IgD-negative memory B cell (primary cell): ENCODE measurements at regions not wholly inside any gene's neighbourhood (a gene's known extent, or its start where the extent isn't known, plus 50 kb on each side); places are given as distances from the start of the nearest gene placed in this dataset.

ENCODE experiments used
- H3K27ac Mint-ChIP-seq, 3 donors: one replicate each; pipeline ENCODE4 v1.8.0; 2020 to 2022; ENCODE audit warnings: mild to moderate bottlenecking in 3 of 3, mixed read lengths in 3 of 3, moderate library complexity in 1 of 3
- H3K27me3 Mint-ChIP-seq: one replicate; pipeline ENCODE4 v1.8.0; 2021; ENCODE audit warnings: mixed read lengths
- H3K36me3 Mint-ChIP-seq: one replicate; pipeline ENCODE4 v1.8.0; 2020; ENCODE audit warnings: mild to moderate bottlenecking, mixed read lengths
- H3K4me1 Mint-ChIP-seq, 3 donors: one replicate each; pipeline ENCODE4 v1.8.0; 2020 to 2022; ENCODE audit warnings: mixed read lengths in 3 of 3, mild to moderate bottlenecking in 1 of 3
- H3K4me3 Mint-ChIP-seq, 4 donors: one replicate each; pipeline ENCODE4 v1.8.0; 2020 to 2022; ENCODE audit warnings: mild to moderate bottlenecking in 4 of 4, mixed read lengths in 4 of 4, moderate library complexity in 3 of 4
- H3K9me3 Mint-ChIP-seq, 3 donors: one replicate each; pipeline ENCODE4 v1.8.0; 2020 to 2021; ENCODE audit warnings: mixed read lengths in 3 of 3, mild to moderate bottlenecking in 1 of 3

- H3K27me3 Mint-ChIP-seq: no peaks in the 10 kb centered on the region
- H3K27ac Mint-ChIP-seq: no peak overlapping the region
- H3K4me1 Mint-ChIP-seq: no peaks in the 10 kb centered on the region
- no peaks in the 10 kb centered on the region for H3K9me3 Mint-ChIP-seq
- no peak overlapping the region for H3K4me3 Mint-ChIP-seq
- no peaks in the 10 kb centered on the region for H3K36me3 Mint-ChIP-seq
Observed at GRCh38 chr2:160697817-160698216, 204.2 kb upstream of the RBMS1 start.

- Mint-ChIP-seq H3K4me1 (peaks cover 8 to 15% (median 15%) of the 10 kb centered on the region in 3 donors), H3K9me3 (no peaks in the 10 kb centered on the region), H3K4me3 (no peak overlapping the region), H3K36me3 (no peaks in the 10 kb centered on the region), H3K27ac (no peak overlapping the region), H3K27me3 (no peaks in the 10 kb centered on the region)
Observed at GRCh38 chr2:160700021-160700814, 206.6 kb upstream of the RBMS1 start.

- H3K36me3 Mint-ChIP-seq: no peaks in the 10 kb centered on the region
- peaks cover 8 to 17% (median 15%) of the 10 kb centered on the region in 3 donors for H3K4me1 Mint-ChIP-seq
- H3K27ac Mint-ChIP-seq: no peak overlapping the region
- no peak overlapping the region for H3K4me3 Mint-ChIP-seq
- no peaks in the 10 kb centered on the region for H3K27me3 Mint-ChIP-seq
- H3K9me3 Mint-ChIP-seq: no peaks in the 10 kb centered on the region
Observed at GRCh38 chr2:160701822-160702221, 208.2 kb upstream of the RBMS1 start.

GRCh38 chr2:160702754-160703153 is 209.1 kb upstream of the RBMS1 start:
- Mint-ChIP-seq H3K9me3 (peaks cover 0 to 5% (median 0%) of the 10 kb centered on the region in 3 donors), H3K27ac (no peak overlapping the region)

GRCh38 chr2:160703648-160704585 is 210.3 kb upstream of the RBMS1 start:
- Mint-ChIP-seq H3K9me3 (peaks cover 0 to 7% (median 0%) of the 10 kb centered on the region in 3 donors), H3K27ac (peak overlapping the region in 2 of 3 donors; percentile 9 to 87), H3K4me3 (peak overlapping the region in 3 of 4 donors; percentile 27 to 72 (median 67)), H3K36me3 (no peaks in the 10 kb centered on the region), H3K27me3 (no peaks in the 10 kb centered on the region), H3K4me1 (peaks cover 8 to 17% (median 15%) of the 10 kb centered on the region in 3 donors)

More at GRCh38 chr2:160702754-160703153, 209.1 kb upstream of the RBMS1 start:
- Mint-ChIP-seq H3K36me3 (no peaks in the 10 kb centered on the region), H3K27me3 (no peaks in the 10 kb centered on the region), H3K4me3 (no peak overlapping the region), H3K4me1 (peaks cover 8 to 17% (median 15%) of the 10 kb centered on the region in 3 donors)

GRCh38 chr2:160715428-160715827 is 221.8 kb upstream of the RBMS1 start:
- no peak overlapping the region for H3K27ac Mint-ChIP-seq
- peaks cover 8% of the 10 kb centered on the region for H3K27me3 Mint-ChIP-seq
- no peaks in the 10 kb centered on the region for H3K4me1 Mint-ChIP-seq
- H3K9me3 Mint-ChIP-seq: no peaks in the 10 kb centered on the region
- H3K36me3 Mint-ChIP-seq: peaks cover 2% of the 10 kb centered on the region
- H3K4me3 Mint-ChIP-seq: no peak overlapping the region

GRCh38 chr2:160719116-160719515 is 225.5 kb upstream of the RBMS1 start:
- peaks cover 7% of the 10 kb centered on the region for H3K27me3 Mint-ChIP-seq
- peaks cover 2 to 9% (median 4%) of the 10 kb centered on the region in 3 donors for H3K9me3 Mint-ChIP-seq
- H3K4me1 Mint-ChIP-seq: no peaks in the 10 kb centered on the region
- H3K36me3 Mint-ChIP-seq: no peaks in the 10 kb centered on the region
- no peak overlapping the region for H3K27ac Mint-ChIP-seq
- peak overlapping the region in 1 of 4 donors; percentile 23 for H3K4me3 Mint-ChIP-seq

GRCh38 chr2:160720098-160720497 is 226.5 kb upstream of the RBMS1 start:
- Mint-ChIP-seq H3K4me3 (no peak overlapping the region), H3K27ac (no peak overlapping the region), H3K36me3 (no peaks in the 10 kb centered on the region), H3K9me3 (peaks cover 2 to 9% (median 7%) of the 10 kb centered on the region in 3 donors), H3K27me3 (peaks cover 7% of the 10 kb centered on the region), H3K4me1 (no peaks in the 10 kb centered on the region)

GRCh38 chr2:160721089-160722040 is 227.8 kb upstream of the RBMS1 start:
- Mint-ChIP-seq H3K4me3 (no peak overlapping the region), H3K36me3 (no peaks in the 10 kb centered on the region), H3K27me3 (peaks cover 3% of the 10 kb centered on the region), H3K4me1 (no peaks in the 10 kb centered on the region), H3K9me3 (peaks cover 2 to 9% (median 7%) of the 10 kb centered on the region in 3 donors), H3K27ac (no peak overlapping the region)

GRCh38 chr2:160726046-160726445 is 232.4 kb upstream of the RBMS1 start:
- H3K27me3 Mint-ChIP-seq: peaks cover 7% of the 10 kb centered on the region
- H3K4me3 Mint-ChIP-seq: no peak overlapping the region
- peaks cover 2% of the 10 kb centered on the region for H3K36me3 Mint-ChIP-seq
- H3K27ac Mint-ChIP-seq: no peak overlapping the region
- H3K4me1 Mint-ChIP-seq: no peaks in the 10 kb centered on the region
- H3K9me3 Mint-ChIP-seq: peaks cover 2 to 9% (median 7%) of the 10 kb centered on the region in 3 donors

GRCh38 chr2:160730296-160730995 is 236.8 kb upstream of the RBMS1 start:
- H3K36me3 Mint-ChIP-seq: peaks cover 2% of the 10 kb centered on the region
- peaks cover 13% of the 10 kb centered on the region for H3K27me3 Mint-ChIP-seq
- H3K27ac Mint-ChIP-seq: no peak overlapping the region
- peaks cover 0 to 2% (median 0%) of the 10 kb centered on the region in 3 donors for H3K9me3 Mint-ChIP-seq
- H3K4me1 Mint-ChIP-seq: no peaks in the 10 kb centered on the region
- H3K4me3 Mint-ChIP-seq: no peak overlapping the region

GRCh38 chr2:160731415-160731814 is 237.8 kb upstream of the RBMS1 start:
- Mint-ChIP-seq H3K4me1 (no peaks in the 10 kb centered on the region), H3K36me3 (peaks cover 2% of the 10 kb centered on the region), H3K4me3 (no peak overlapping the region), H3K27ac (no peak overlapping the region), H3K27me3 (peaks cover 13% of the 10 kb centered on the region), H3K9me3 (peaks cover 0 to 2% (median 0%) of the 10 kb centered on the region in 3 donors)

GRCh38 chr2:160731856-160732255 is 238.2 kb upstream of the RBMS1 start:
- H3K27me3 Mint-ChIP-seq: peaks cover 13% of the 10 kb centered on the region
- H3K4me1 Mint-ChIP-seq: no peaks in the 10 kb centered on the region
- no peak overlapping the region for H3K27ac Mint-ChIP-seq
- peaks cover 0 to 2% (median 0%) of the 10 kb centered on the region in 3 donors for H3K9me3 Mint-ChIP-seq
- no peak overlapping the region for H3K4me3 Mint-ChIP-seq
- H3K36me3 Mint-ChIP-seq: peaks cover 2% of the 10 kb centered on the region

GRCh38 chr2:160735696-160736095 is 242.1 kb upstream of the RBMS1 start:
- peaks cover 8% of the 10 kb centered on the region for H3K27me3 Mint-ChIP-seq
- no peak overlapping the region for H3K27ac Mint-ChIP-seq
- peaks cover 0 to 2% (median 0%) of the 10 kb centered on the region in 3 donors for H3K9me3 Mint-ChIP-seq
- no peak overlapping the region for H3K4me3 Mint-ChIP-seq
- no peaks in the 10 kb centered on the region for H3K4me1 Mint-ChIP-seq
- no peaks in the 10 kb centered on the region for H3K36me3 Mint-ChIP-seq
